ENCODE measurements at regions not wholly inside any gene's neighbourhood (a gene's known extent, or its start where the extent isn't known, plus 50 kb on each side); places are given as distances from the start of the nearest gene placed in this dataset.

DNA sequence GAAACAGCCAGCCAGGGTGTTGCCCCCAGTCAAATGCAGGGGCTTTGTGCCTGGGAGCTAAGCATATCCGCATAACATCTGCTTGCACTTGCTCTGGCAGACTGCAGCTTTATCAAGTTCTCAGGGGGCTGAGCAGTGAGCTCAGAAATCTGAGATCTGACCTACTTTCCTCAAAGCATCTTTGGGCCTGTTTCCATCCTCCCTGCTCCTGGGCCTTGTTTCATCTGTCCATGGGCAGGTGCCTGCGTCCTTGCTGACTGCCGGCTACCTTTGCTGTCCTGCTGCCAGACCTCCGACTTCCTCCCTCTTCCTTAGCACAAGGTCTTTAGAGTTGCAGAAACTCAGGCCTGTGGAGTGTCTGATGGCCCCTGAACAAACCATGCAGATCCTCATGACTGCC is 131.2 kb upstream of the B3GAT1 start:
- Histone ChIP-seq H3K4me3 (replicated peaks; ENCODE audit: low read depth, low read length) (no peak overlapping the region), H3K27me3 (replicated peaks; ENCODE audit: control insufficient read depth, insufficient read depth, low read length) (no peaks in the 10 kb centered on the region; the same call in none of the 2 replicates), H3K36me3 (ENCODE audit: control insufficient read depth, insufficient read depth, low read length) (no peaks in the 10 kb centered on the region)
- DNase-seq (ENCODE audit: extremely low read depth, insufficient read length), result no peak
- TF ChIP-seq, protein P1, sequence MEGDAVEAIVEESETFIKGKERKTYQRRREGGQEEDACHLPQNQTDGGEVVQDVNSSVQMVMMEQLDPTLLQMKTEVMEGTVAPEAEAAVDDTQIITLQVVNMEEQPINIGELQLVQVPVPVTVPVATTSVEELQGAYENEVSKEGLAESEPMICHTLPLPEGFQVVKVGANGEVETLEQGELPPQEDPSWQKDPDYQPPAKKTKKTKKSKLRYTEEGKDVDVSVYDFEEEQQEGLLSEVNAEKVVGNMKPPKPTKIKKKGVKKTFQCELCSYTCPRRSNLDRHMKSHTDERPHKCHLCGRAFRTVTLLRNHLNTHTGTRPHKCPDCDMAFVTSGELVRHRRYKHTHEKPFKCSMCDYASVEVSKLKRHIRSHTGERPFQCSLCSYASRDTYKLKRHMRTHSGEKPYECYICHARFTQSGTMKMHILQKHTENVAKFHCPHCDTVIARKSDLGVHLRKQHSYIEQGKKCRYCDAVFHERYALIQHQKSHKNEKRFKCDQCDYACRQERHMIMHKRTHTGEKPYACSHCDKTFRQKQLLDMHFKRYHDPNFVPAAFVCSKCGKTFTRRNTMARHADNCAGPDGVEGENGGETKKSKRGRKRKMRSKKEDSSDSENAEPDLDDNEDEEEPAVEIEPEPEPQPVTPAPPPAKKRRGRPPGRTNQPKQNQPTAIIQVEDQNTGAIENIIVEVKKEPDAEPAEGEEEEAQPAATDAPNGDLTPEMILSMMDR (IDR thresholded peaks at IDR 0.05; ENCODE audit: insufficient read depth, low read length, poor library complexity, severe bottlenecking), result no peak

DNA sequence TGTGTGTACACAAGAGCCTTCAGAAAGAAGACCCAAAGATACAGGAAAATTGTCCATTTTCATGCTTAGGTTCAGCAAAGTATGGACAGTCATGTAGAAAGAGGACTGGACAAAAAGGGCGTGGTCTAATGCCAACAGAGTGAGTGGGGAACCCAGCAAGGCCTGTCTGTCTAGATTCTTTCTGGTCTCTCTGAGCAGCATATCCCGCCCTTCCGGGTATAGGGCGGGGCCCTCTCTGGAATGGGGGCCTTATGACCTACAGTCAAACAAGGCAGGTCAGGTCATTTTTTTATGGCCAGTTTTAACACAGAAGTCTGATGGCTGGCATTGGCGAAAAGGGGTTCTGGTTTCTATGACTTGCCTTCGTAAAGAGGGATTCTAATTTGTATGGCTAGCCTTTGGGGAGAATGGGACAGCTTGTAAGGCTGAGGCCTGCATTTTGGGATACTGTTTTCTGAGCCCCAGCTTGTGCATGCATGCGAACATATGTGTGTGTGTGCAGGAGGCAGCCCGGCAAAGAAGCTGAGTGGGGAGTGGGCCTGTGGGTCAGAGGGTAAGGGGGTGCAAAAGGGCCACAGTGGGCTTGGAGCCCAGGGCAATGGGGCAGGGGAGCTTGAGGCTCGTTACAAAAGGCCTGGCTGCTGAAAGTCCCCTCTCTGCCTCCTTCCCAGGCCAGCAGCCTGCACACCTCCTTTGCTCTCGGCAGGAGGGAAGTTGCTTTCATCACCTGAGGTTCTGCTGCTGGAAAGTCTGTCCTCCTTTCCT is 130.5 kb upstream of the B3GAT1 start:
- Histone ChIP-seq H3K27me3 (replicated peaks; ENCODE audit: control insufficient read depth, insufficient read depth, low read length) (no peaks in the 10 kb centered on the region; the same call in none of the 2 replicates), H3K36me3 (ENCODE audit: control insufficient read depth, insufficient read depth, low read length) (no peaks in the 10 kb centered on the region), H3K4me3 (replicated peaks; ENCODE audit: low read depth, low read length) (no peak overlapping the region)
- TF ChIP-seq, protein P1 (IDR thresholded peaks at IDR 0.05; ENCODE audit: insufficient read depth, low read length, poor library complexity, severe bottlenecking), result no peak
- no peak for DNase-seq (ENCODE audit: extremely low read depth, insufficient read length)

DNA sequence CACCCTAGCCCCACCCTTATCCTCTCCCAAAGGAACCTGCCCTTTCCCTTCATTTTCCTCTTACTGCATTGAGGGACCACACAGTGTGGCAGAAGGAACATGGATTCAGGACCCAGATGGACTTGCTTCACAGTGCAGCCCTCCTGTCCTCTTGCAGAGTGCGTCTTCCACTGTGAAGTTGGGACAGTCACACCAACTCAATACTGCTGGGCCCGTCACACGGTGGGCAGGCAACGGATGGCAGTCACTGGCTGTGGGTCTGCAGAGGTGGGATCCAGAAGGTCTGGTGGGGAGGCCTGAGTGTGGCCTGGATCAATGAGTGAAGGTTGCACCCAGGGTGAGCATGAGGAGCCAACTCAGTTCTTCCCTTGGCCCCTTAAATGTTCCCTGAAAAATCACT is 129.9 kb upstream of the B3GAT1 start:
- no peak overlapping the region for H3K4me3 ChIP-seq (replicated peaks; ENCODE audit: low read depth, low read length)
- no peaks in the 10 kb centered on the region; the same call in none of the 2 replicates for H3K27me3 ChIP-seq (replicated peaks; ENCODE audit: control insufficient read depth, insufficient read depth, low read length)
- H3K36me3 ChIP-seq (ENCODE audit: control insufficient read depth, insufficient read depth, low read length), result no peaks in the 10 kb centered on the region
- TF ChIP-seq, protein P1 (IDR thresholded peaks at IDR 0.05; ENCODE audit: insufficient read depth, low read length, poor library complexity, severe bottlenecking), result no peak
- no peak for DNase-seq (ENCODE audit: extremely low read depth, insufficient read length)

DNA sequence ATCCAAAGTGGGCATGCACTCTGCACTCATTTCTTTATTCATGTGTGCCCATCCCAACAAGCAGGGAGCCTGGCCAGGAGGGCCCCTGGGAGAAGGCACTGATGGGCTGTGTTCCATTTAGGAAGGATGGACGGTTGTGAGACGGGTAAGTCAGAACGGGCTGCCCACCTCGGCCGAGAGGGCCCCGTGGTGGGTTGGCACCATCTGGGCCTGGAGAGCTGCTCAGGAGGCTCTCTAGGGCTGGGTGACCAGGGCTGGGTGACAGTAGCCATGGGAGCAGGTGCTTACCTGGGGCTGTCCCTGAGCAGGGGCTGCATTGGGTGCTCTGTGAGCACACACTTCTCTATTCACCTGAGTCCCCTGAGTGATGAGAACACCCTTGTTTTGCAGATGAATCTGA is 129.3 kb upstream of the B3GAT1 start:
- no peaks in the 10 kb centered on the region for H3K36me3 ChIP-seq (ENCODE audit: control insufficient read depth, insufficient read depth, low read length)
- TF ChIP-seq, protein P1 (IDR thresholded peaks at IDR 0.05; ENCODE audit: insufficient read depth, low read length, poor library complexity, severe bottlenecking), result no peak
- peaks cover 1% of the 10 kb centered on the region for H3K27me3 ChIP-seq (replicated peaks; ENCODE audit: control insufficient read depth, insufficient read depth, low read length)
- DNase-seq (ENCODE audit: extremely low read depth, insufficient read length), result no peak
- no peak overlapping the region for H3K4me3 ChIP-seq (replicated peaks; ENCODE audit: low read depth, low read length)

DNA sequence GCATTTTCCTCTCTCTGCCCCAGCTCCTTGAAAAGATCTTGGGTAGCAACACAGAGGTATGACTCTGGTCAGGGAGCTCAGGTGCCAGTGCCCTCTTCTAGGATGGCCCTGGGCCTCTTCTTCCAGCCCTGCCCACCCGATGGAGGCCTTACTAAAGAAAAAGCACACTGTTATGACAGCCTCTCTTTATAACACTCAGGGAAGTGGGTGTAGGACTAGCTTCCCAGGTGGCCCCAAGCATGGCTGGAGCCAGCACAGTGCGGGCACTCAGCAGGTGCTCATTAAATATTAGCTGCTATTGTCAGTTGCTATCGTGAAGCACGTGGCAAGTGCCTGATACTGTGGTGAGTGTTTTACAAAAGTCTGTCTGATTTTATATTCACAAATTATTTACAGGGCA is 127.2 kb upstream of the B3GAT1 start:
- DNase-seq (ENCODE audit: extremely low read depth, insufficient read length), result no peak
- no peaks in the 10 kb centered on the region for H3K36me3 ChIP-seq (ENCODE audit: control insufficient read depth, insufficient read depth, low read length)
- no peak overlapping the region for H3K4me3 ChIP-seq (replicated peaks; ENCODE audit: low read depth, low read length)
- TF ChIP-seq, protein P1 (IDR thresholded peaks at IDR 0.05; ENCODE audit: insufficient read depth, low read length, poor library complexity, severe bottlenecking), result no peak
- H3K27me3 ChIP-seq (replicated peaks; ENCODE audit: control insufficient read depth, insufficient read depth, low read length), result peaks cover 1% of the 10 kb centered on the region
